ENCODE measurements at regions not wholly inside any gene's neighbourhood (a gene's known extent, or its start where the extent isn't known, plus 50 kb on each side); places are given as distances from the start of the nearest gene placed in this dataset.

- DNase-seq, result no peak
Measured at GRCh38 chr5:175388531-175388930, 55.5 kb downstream of the DRD1 start.

GRCh38 chr5:175387144-175387543 is 56.8 kb downstream of the DRD1 start:
- DNase-seq, result no peak

- DNase-seq, result no peak
Measured at GRCh38 chr5:175386526-175386925, 57.5 kb downstream of the DRD1 start.

GRCh38 chr5:175385691-175386362 is 58.2 kb downstream of the DRD1 start:
- no peak for DNase-seq

GRCh38 chr5:175384724-175385552 is 59.0 kb downstream of the DRD1 start:
- no peak for DNase-seq

- no peak for DNase-seq
Measured at GRCh38 chr5:175383350-175383749, 60.6 kb downstream of the DRD1 start.

- no peak for DNase-seq
Measured at GRCh38 chr5:175382171-175382570, 61.8 kb downstream of the DRD1 start.

- DNase-seq, result no peak
Measured at GRCh38 chr5:175381130-175381529, 62.9 kb downstream of the DRD1 start.

GRCh38 chr5:175380701-175381100 is 63.3 kb downstream of the DRD1 start:
- DNase-seq, result no peak

- DNase-seq, result no peak
Measured at GRCh38 chr5:175379867-175380266, 64.1 kb downstream of the DRD1 start.

GRCh38 chr5:175378444-175379028 is 65.4 kb downstream of the DRD1 start:
- no peak for DNase-seq

GRCh38 chr5:175377816-175378215 is 66.2 kb downstream of the DRD1 start:
- no peak for DNase-seq

GRCh38 chr5:175374166-175374875 is 69.7 kb downstream of the DRD1 start:
- DNase-seq, result no peak

- DNase-seq, result no peak
Measured at GRCh38 chr5:175365866-175366265, 78.1 kb downstream of the DRD1 start.

GRCh38 chr5:175363300-175363699 is 80.7 kb downstream of the DRD1 start:
- no peak for DNase-seq

- no peak for DNase-seq
Measured at GRCh38 chr5:175357995-175358394, 86.0 kb downstream of the DRD1 start.

GRCh38 chr5:175356428-175356827 is 87.6 kb downstream of the DRD1 start:
- no peak for DNase-seq

GRCh38 chr5:175354964-175355363 is 89.0 kb downstream of the DRD1 start:
- DNase-seq, result no peak

- DNase-seq, result no peak
Measured at GRCh38 chr5:175353926-175354325, 90.1 kb downstream of the DRD1 start.

- DNase-seq, result no peak
Measured at GRCh38 chr5:175351897-175352590, 91.9 kb downstream of the DRD1 start.

- no peak for DNase-seq
Measured at GRCh38 chr5:175351126-175351525, 92.9 kb downstream of the DRD1 start.

GRCh38 chr5:175347931-175348330 is 96.1 kb downstream of the DRD1 start:
- DNase-seq, result no peak

- DNase-seq, result no peak
Measured at GRCh38 chr5:175347027-175347426, 97.0 kb downstream of the DRD1 start.

Measured in stimulated activated naive CD4-positive, alpha-beta T cell treated with Interleukin-2 at 50 U/mL for 16 hours (primary cell).